ENCODE measurements at regions not wholly inside any gene's neighbourhood (a gene's known extent, or its start where the extent isn't known, plus 50 kb on each side); places are given as distances from the start of the nearest gene placed in this dataset.

DNA sequence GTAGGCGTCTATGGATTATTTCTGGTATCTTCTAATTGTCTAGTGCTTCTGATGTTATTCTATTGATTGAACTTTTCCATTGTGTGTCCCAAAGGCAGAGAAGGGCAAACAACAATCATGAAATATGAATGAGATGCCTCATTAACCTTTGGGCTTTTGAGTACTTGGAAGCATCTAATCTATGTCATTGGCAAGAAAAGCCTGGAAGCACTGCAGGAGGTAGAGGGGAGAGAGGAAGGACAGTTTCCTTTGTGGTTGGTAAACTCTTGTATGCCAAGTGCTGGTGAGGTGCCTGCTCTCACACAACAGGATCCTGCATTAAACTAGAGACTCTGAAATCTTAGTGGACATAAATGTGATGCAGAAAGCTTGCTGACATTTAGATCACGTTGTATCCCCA lies 155.2 kb upstream of the TPK1 start (continued):
- TF ChIP-seq BCL11A (IDR thresholded peaks at IDR 0.05; ENCODE audit: low read depth in 2 of 2, low read length in 2 of 2), result no peak
- TF ChIP-seq KDM4A (IDR thresholded peaks at IDR 0.05; ENCODE audit: low read depth, low read length, severe bottlenecking), result no peak
